H9 (cell line): ENCODE measurements at regions not wholly inside any gene's neighbourhood (a gene's known extent, or its start where the extent isn't known, plus 50 kb on each side); places are given as distances from the start of the nearest gene placed in this dataset.

Source experiments
- DNase-seq: peaks from one replicate; pipeline ENCODE4 v3.0.0-alpha.2; 2017
- H2AFZ ChIP-seq: one replicate; pipeline ENCODE4 v1.6.1; 2013; ENCODE audit warnings: mild to moderate bottlenecking, low read length, control low read depth, moderate library complexity
- H2AK5ac ChIP-seq: 2 replicates; pipeline ENCODE4 v1.6.1; 2013; ENCODE audit warnings: low read length, control low read depth, mixed read lengths; ENCODE audit not compliant: insufficient read length
- H2BK120ac ChIP-seq: one replicate; pipeline ENCODE4 v1.6.1; 2013; ENCODE audit warnings: low read depth, mild to moderate bottlenecking, low read length, control low read depth, inconsistent platforms; ENCODE audit not compliant: poor library complexity, severe bottlenecking
- H2BK12ac ChIP-seq: 2 replicates; pipeline ENCODE4 v1.6.1; 2013; ENCODE audit warnings: low read length, control low read depth, mixed read lengths, low read depth; ENCODE audit not compliant: insufficient read length
- H2BK15ac ChIP-seq: 2 replicates; pipeline ENCODE4 v1.6.1; 2013; ENCODE audit warnings: low read depth, low read length, control low read depth
- H2BK20ac ChIP-seq: one replicate; pipeline ENCODE4 v1.6.1; 2013; ENCODE audit warnings: low read depth, mild to moderate bottlenecking, low read length, control low read depth, inconsistent platforms; ENCODE audit not compliant: poor library complexity, severe bottlenecking
- H2BK5ac ChIP-seq: 2 replicates; pipeline ENCODE4 v1.6.1; 2013; ENCODE audit warnings: low read length, control low read depth, mixed read lengths; ENCODE audit not compliant: insufficient read length
- H3K14ac ChIP-seq: 2 replicates; pipeline ENCODE4 v1.6.1; 2013; ENCODE audit warnings: low read length, control low read depth; ENCODE audit not compliant: insufficient read depth
- H3K18ac ChIP-seq: 2 replicates; pipeline ENCODE4 v1.6.1; 2013; ENCODE audit warnings: low read depth, mild to moderate bottlenecking, mixed read lengths, low read length, control low read depth; ENCODE audit not compliant: insufficient read length
- H3K23ac ChIP-seq: 2 replicates; pipeline ENCODE4 v1.6.1; 2013; ENCODE audit warnings: low read length, control low read depth, mixed read lengths, low read depth; ENCODE audit not compliant: insufficient read length
- H3K23me2 ChIP-seq: 2 replicates; pipeline ENCODE4 v1.6.1; 2013; ENCODE audit warnings: low read depth, mild to moderate bottlenecking, mixed read lengths, low read length, control low read depth; ENCODE audit not compliant: insufficient read length, poor library complexity, severe bottlenecking
- H3K27ac ChIP-seq: 2 replicates; pipeline ENCODE4 v1.5.1; 2013; ENCODE audit warnings: low read length, control low read depth, mixed read lengths, low read depth; ENCODE audit not compliant: insufficient read length
- H3K27me3 ChIP-seq: 2 replicates; pipeline ENCODE4 v1.6.1; 2013; ENCODE audit warnings: low read length, control low read depth, inconsistent platforms; ENCODE audit not compliant: insufficient read depth
- H3K4ac ChIP-seq: 2 replicates; pipeline ENCODE4 v1.6.1; 2013; ENCODE audit warnings: low read depth, mild to moderate bottlenecking, control low read depth, inconsistent platforms, low read length, moderate library complexity
- H3K4me1 ChIP-seq: 2 replicates; pipeline ENCODE4 v1.6.1; 2013; ENCODE audit warnings: low read length, control low read depth, inconsistent platforms; ENCODE audit not compliant: insufficient read depth
- H3K4me2 ChIP-seq: 2 replicates; pipeline ENCODE4 v1.6.1; 2013; ENCODE audit warnings: low read length, control low read depth, mixed read lengths; ENCODE audit not compliant: insufficient read length, insufficient read depth
- H3K56ac ChIP-seq: 2 replicates; pipeline ENCODE4 v1.6.1; 2013; ENCODE audit warnings: low read depth, mild to moderate bottlenecking, mixed read lengths, low read length, control low read depth; ENCODE audit not compliant: insufficient read length
- H3K79me1 ChIP-seq: 2 replicates; pipeline ENCODE4 v1.6.1; 2013; ENCODE audit warnings: low read depth, mild to moderate bottlenecking, moderate library complexity, low read length, control low read depth, inconsistent platforms; ENCODE audit not compliant: insufficient read depth, poor library complexity, severe bottlenecking
- H3K79me2 ChIP-seq: 2 replicates; pipeline ENCODE4 v1.6.1; 2013; ENCODE audit warnings: low read length, control low read depth, inconsistent platforms; ENCODE audit not compliant: insufficient read depth
- H3K9ac ChIP-seq: 2 replicates; pipeline ENCODE4 v1.6.1; 2013; ENCODE audit warnings: low read length, control low read depth, mixed read lengths; ENCODE audit not compliant: insufficient read length; ENCODE audit errors: extremely low read depth
- H3K9me3 ChIP-seq: one replicate; pipeline ENCODE4 v1.6.1; 2013; ENCODE audit warnings: low read depth, low read length, inconsistent platforms; ENCODE audit not compliant: control insufficient read depth
- H3T11ph ChIP-seq: one replicate; pipeline ENCODE4 v1.6.1; 2013; ENCODE audit warnings: mild to moderate bottlenecking, low read length, control low read depth, inconsistent platforms
- H4K20me1 ChIP-seq: one replicate; pipeline ENCODE4 v1.6.1; 2013; ENCODE audit not compliant: control insufficient read depth, insufficient read length, insufficient read depth
- H4K5ac ChIP-seq: 2 replicates; pipeline ENCODE4 v1.6.1; 2013; ENCODE audit warnings: low read depth, mild to moderate bottlenecking, mixed read lengths, low read length, control low read depth; ENCODE audit not compliant: insufficient read length
- H4K8ac ChIP-seq: replicated peaks from 2 replicates; pipeline ENCODE4 v1.6.1; 2013; ENCODE audit warnings: low read length, control low read depth, mixed read lengths, low read depth; ENCODE audit not compliant: insufficient read length
- H4K91ac ChIP-seq: 2 replicates; pipeline ENCODE4 v1.6.1; 2013; ENCODE audit warnings: low read depth, mild to moderate bottlenecking, moderate library complexity, mixed read lengths, low read length, control low read depth; ENCODE audit not compliant: insufficient read length
- H3K27ac Mint-ChIP-seq, 3 experiments: 2 replicates in 2 of 3; 3 replicates in 1 of 3; pipeline ENCODE4 v1.8.0; 2020 to 2021; ENCODE audit warnings: mixed read lengths in 3 of 3, mild to moderate bottlenecking in 1 of 3, moderate library complexity in 1 of 3
- H3K27me3 Mint-ChIP-seq: 2 replicates; pipeline ENCODE4 v1.8.0; 2021; ENCODE audit warnings: low read depth, mild to moderate bottlenecking, moderate library complexity, mixed read lengths
- H3K36me3 Mint-ChIP-seq, 3 experiments: 2 replicates in 2 of 3; 3 replicates in 1 of 3; pipeline ENCODE4 v1.8.0; 2020 to 2021; ENCODE audit warnings: low read depth in 3 of 3, mixed read lengths in 3 of 3; ENCODE audit not compliant: insufficient read depth in 1 of 3
- H3K4me1 Mint-ChIP-seq, 2 experiments: 2 replicates each; pipeline ENCODE4 v1.8.0; 2020; ENCODE audit warnings: mixed read lengths in 2 of 2
- H3K4me3 Mint-ChIP-seq, 2 experiments: 2 replicates in 1 of 2; 3 replicates in 1 of 2; pipeline ENCODE4 v1.8.0; 2020 to 2021; ENCODE audit warnings: mild to moderate bottlenecking in 2 of 2, mixed read lengths in 2 of 2, moderate library complexity in 1 of 2
- H3K9me3 Mint-ChIP-seq, 2 experiments: 2 replicates in 1 of 2; 3 replicates in 1 of 2; pipeline ENCODE4 v1.8.0; 2020; ENCODE audit warnings: mild to moderate bottlenecking in 2 of 2, mixed read lengths in 2 of 2, moderate library complexity in 1 of 2
- CTCF ChIP-seq: fragments of 200-600 bp; sonication (generic); conservative IDR thresholded peaks from 3 replicates; pipeline ENCODE4 v1.8.0; 2021; ENCODE audit warnings: antibody characterized with exemption, mild to moderate bottlenecking
- WGBS: extraction: QIAGEN DNeasy Blood & Tissue Kit; methylation state at CpG from one replicate; pipeline ENCODE4 v1.1.7; 2013; ENCODE audit warnings: missing lambda C conversion rate, low lambda C conversion rate, mixed read lengths; ENCODE audit not compliant: insufficient read length; ENCODE audit errors: extremely low coverage; 5-methylcytosine and 5-hydroxymethylcytosine counted together

DNA sequence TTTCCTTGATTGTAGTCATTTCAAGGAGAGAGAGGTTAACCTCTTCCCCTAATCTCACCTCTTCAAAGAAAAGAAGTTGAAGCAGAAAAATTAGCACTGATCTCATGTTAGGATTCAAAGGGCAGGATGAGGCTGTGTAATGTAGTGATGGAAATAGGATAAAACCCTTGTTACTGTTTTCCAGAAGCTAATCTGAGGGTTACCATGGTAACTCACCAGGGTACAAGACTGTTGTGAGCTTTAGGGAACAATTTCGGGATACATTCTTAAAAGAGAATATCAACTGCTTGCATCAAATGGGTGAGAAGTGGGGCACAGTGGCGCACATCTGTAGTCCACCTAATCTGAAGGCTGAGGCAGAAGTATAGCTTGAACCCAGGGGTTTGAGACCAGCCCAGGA is 64.9 kb upstream of the SLC39A10 start:
- Histone ChIP-seq H4K5ac (no peak overlapping the region), H3K4ac (no peak overlapping the region), H2BK5ac (no peak overlapping the region), H3K79me1 (no peaks in the 10 kb centered on the region), H2BK120ac (no peak overlapping the region), H4K91ac (no peak overlapping the region), H4K8ac (no peak overlapping the region), H2BK20ac (no peak overlapping the region), H3T11ph (no peak overlapping the region), H3K23me2 (no peaks in the 10 kb centered on the region), H3K4me2 (no peak overlapping the region), H2BK15ac (no peak overlapping the region), H3K14ac (peak overlapping the region; percentile 63; the same call in 1 of the 2 replicates), H3K27me3 (no peaks in the 10 kb centered on the region), H4K20me1 (no peaks in the 10 kb centered on the region), H2AK5ac (no peak overlapping the region), H3K4me1 (peaks cover 7% of the 10 kb centered on the region), H3K9me3 (no peaks in the 10 kb centered on the region), H3K27ac (no peak overlapping the region), H2BK12ac (no peak overlapping the region), H3K18ac (peak overlapping the region; percentile 94), H3K56ac (no peak overlapping the region), H2AFZ (no peak overlapping the region), H3K9ac (no peak overlapping the region), H3K23ac (no peak overlapping the region), H3K79me2 (peaks cover 4% of the 10 kb centered on the region; the same call in 1 of the 2 replicates)
- Mint-ChIP-seq H3K9me3 (no peaks in the 10 kb centered on the region), H3K4me3 (no peak overlapping the region), H3K27me3 (no peaks in the 10 kb centered on the region), H3K36me3 (peaks cover 0 to 8% (median 7%) of the 10 kb centered on the region in 3 experiments; a peak in 4 of 7 replicates), H3K4me1 (peaks cover 50 to 52% of the 10 kb centered on the region in 2 experiments), H3K27ac (peak overlapping the region; percentile 46 to 92 (median 78); a peak in 5 of 7 replicates)
- no CpG with 5 or more reads among the region's 2 CpGs for WGBS
- DNase-seq = no peak
- TF ChIP-seq CTCF = no peak
